Sciatic nerve (tissue), 2 donors: ENCODE measurements at regions not wholly inside any gene's neighbourhood (a gene's known extent, or its start where the extent isn't known, plus 50 kb on each side); places are given as distances from the start of the nearest gene placed in this dataset.
A peak's percentile ranks its signal among the peaks of the same experiment; 100 is the strongest.
"Not testable (repeated sequence)": the region's sequence is repeated elsewhere in the genome, so short reads cannot be mapped to it uniquely, and the experiment has no call there.

ENCODE experiments used
- ATAC-seq: fragments of 200-7000 bp; cut with Tn5 transposase; one replicate; pipeline ENCODE4 v1.9.1; 2020; ENCODE audit warnings: mild to moderate bottlenecking, moderate library complexity
- DNase-seq: peaks from one replicate; pipeline ENCODE4 v3.0.0-alpha.2; 2020; ENCODE audit warnings: low spot score
- intact Hi-C: fragments of 100-400 bp; cut with DNase I; formaldehyde crosslinking; loops from one replicate; pipeline ENCODE4 v1.14.2; 2022
- donor health status: DM: no; HTN: no; CAD: no.
- donor health status: DM: no; HTN: no; CAD: no.

GRCh38 chr1:177891809-177892208 is 78.0 kb downstream of the SEC16B start:
- ATAC-seq (no peak), DNase-seq (no peak)
- intact Hi-C loops = no loop called here

DNA sequence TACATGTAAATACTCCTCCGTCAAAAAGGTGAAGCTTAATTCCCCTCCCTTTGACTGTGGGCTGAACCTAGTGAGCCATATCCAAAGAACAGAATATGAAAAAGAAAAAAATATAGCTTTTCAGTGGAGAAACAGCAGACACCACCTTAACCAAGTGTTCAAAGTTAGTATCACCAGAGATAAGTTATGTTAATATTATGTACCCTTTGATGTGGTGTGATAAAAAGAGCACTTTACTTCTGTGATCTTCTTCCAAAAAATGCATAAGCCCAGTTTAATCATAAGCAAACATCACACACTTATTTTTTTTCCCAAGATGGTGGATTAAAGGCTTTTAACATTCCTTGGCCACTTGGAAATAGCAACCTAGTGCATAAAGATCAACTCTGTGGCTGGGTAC is 79.4 kb downstream of the SEC16B start:
- intact Hi-C loops = no loop called here
- DNase-seq = no peak
- ATAC-seq = no peak

- DNase-seq (no peak), ATAC-seq (no peak)
- intact Hi-C loops = no loop called here
Measured at GRCh38 chr1:177884479-177885021, 85.3 kb downstream of the SEC16B start.

DNA sequence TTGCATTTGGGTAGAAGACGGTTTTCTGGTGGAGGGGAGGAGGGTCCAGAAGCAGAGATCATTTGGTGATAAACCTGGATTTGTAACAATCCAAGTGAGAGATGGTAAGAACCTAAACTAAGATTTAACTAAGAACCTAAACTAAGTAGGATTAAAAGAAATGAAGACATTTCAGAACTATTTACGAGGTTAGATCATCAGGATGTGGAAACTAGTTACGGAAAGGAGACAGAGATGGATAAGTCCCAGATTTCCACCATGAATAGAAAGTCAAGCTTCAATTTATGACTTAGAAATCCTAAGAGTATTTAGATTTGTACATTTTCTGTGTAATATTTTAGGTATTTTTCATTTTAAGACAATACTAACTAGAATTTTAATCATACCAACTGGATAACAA is 86.3 kb downstream of the SEC16B start:
- no peak for ATAC-seq
- intact Hi-C loops = no loop called here

GRCh38 chr1:177880339-177880891 is 89.4 kb downstream of the SEC16B start:
- DNase-seq (no peak), ATAC-seq (no peak)
- intact Hi-C loops = no loop called here

More for the DNA sequence above, 86.3 kb downstream of the SEC16B start:
- no peak for DNase-seq

GRCh38 chr1:177877086-177877485 is 92.8 kb downstream of the SEC16B start:
- DNase-seq = no peak
- intact Hi-C loops = no loop called here
- ATAC-seq = no peak

- ATAC-seq (no peak), DNase-seq (no peak)
- intact Hi-C loops = no loop called here
Measured at GRCh38 chr1:177873238-177873637, 96.6 kb downstream of the SEC16B start.

- DNase-seq = no peak
- intact Hi-C loops = no loop called here
- ATAC-seq = no peak
Measured at GRCh38 chr1:177872308-177872900, 97.5 kb downstream of the SEC16B start.

- no peak for ATAC-seq
- intact Hi-C loops = no loop called here
- DNase-seq = no peak
Measured at GRCh38 chr1:177871613-177872307, 98.1 kb downstream of the SEC16B start.

DNA sequence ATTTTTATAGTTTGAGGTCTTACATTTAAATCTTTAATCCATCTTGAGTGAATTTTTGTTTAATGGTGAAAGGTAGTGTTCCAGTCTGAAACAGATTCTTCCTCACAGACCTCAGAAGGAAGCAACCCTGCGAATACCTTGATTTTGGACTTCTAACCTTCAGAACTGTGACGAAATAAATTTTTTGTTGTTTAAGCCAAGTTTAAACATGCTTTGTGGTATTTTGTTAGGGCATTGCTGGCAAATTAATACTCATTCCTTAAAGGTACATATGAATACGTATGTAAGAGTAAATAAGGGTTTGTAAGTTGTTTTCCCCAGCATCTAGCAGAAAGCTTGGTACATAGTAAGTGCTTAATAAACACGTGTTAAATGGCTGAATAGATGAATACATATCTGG is 100.3 kb downstream of the SEC16B start:
- intact Hi-C loops = no loop called here
- ATAC-seq (no peak), DNase-seq (no peak)

DNA sequence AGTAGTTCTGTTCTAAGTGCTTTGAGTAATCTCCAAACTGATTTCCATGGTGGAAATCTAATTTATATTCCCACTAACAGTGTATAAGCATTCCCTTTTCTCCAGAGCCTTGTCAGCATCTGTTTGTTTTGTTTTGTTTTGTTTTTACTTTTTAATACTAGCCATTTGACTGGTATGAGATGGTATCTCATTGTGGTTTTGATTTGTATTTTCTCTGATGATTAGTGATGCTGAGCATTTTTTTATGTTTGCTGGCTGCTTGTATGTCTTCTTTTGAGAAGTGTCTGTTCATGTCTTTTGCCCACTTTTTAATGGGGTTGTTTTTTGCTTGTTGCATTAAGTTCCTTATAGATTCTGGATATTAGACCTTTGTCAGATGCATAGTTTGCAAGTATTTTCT is 100.8 kb downstream of the SEC16B start:
- DNase-seq, ATAC-seq, intact Hi-C loops: not testable (repeated sequence)

- intact Hi-C loops = no loop called here
- ATAC-seq (no peak), DNase-seq (no peak)
Measured at GRCh38 chr1:177865807-177866206, 104.1 kb downstream of the SEC16B start.

DNA sequence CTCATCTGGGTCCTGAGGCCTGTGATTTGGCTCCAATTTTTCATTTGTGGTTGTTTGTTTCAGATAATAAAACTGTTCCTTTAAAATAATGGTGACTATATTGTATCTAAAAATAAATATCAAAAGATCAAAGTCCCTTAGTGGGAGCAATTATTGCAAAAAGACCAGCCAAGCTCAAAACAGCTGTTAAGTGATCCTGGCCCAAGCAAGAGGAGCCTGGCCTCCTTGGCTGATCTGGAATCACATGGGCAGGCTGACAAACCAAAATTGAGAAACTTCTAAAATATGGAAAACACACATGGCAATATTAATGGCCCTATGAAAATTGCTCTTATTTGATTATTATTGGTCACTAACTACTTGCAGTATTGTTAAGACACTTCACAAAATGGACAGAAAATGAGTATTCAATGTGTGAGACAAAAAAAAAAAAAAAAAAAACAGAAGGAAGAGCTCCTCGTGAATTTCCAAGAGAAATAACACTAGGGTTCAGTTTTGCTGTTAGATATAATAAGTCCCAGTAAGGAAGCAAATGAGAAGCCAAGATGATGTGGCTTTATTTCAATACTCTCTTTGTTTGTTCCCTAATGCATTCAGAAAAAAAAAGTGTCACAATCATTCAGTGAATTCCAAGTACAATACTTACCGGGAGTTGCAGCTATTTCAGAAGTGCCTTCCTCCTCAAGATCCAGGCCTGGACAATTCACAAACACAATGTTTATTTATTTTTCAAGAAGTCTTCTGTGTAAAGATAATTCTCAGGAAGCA is 105.1 kb downstream of the SEC16B start:
- DNase-seq (no peak), ATAC-seq (peak; percentile 94)
- intact Hi-C loops = no loop called here

GRCh38 chr1:177863796-177864195 is 106.1 kb downstream of the SEC16B start:
- intact Hi-C loops = no loop called here
- DNase-seq (no peak), ATAC-seq (no peak)

GRCh38 chr1:177862916-177863315 is 106.9 kb downstream of the SEC16B start:
- intact Hi-C loops = no loop called here
- ATAC-seq (no peak), DNase-seq (no peak)

GRCh38 chr1:177859572-177859971 is 110.3 kb downstream of the SEC16B start:
- intact Hi-C loops = no loop called here
- ATAC-seq (no peak), DNase-seq (no peak)

- intact Hi-C loops = no loop called here
- ATAC-seq (peak; percentile 80), DNase-seq (no peak)
Measured at GRCh38 chr1:177858332-177858821, 111.5 kb downstream of the SEC16B start.

- DNase-seq (no peak), ATAC-seq (no peak)
- intact Hi-C loops = no loop called here
Measured at GRCh38 chr1:177857285-177857684, 112.6 kb downstream of the SEC16B start.

DNA sequence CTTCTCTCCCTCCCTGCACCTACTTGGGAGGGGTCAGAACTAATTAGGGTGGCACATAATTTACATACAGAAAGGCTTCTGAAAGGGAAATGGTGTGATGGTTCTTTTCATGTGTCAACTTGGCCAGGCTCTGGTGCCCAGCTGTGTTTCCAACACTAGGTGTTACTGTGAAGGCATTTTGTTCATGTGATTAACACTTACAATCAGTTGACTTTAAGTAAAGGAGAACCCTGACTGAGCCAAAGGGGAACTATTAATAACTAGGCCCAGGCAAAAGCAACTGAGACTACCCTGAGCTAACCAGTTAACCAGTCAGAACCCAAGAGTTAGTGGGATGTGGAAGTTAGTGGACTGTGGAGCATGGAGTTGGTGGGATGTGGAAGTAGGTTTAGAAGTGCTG is 114.9 kb downstream of the SEC16B start:
- DNase-seq (no peak), ATAC-seq (no peak)
- intact Hi-C loops = no loop called here
